VCaP (cell line): ENCODE measurements at regions not wholly inside any gene's neighbourhood (a gene's known extent, or its start where the extent isn't known, plus 50 kb on each side); places are given as distances from the start of the nearest gene placed in this dataset.

Source experiments
- H3K27ac ChIP-seq: fragments of 450-650 bp; 2 replicates; pipeline ENCODE4 v1.5.1; 2017
- TF ChIP-seq, protein P1 (sequence below): fragments of 450-650 bp; conservative IDR thresholded peaks from 2 replicates; pipeline ENCODE4 v1.5.1; 2017; ENCODE audit warnings: mild to moderate bottlenecking, moderate library complexity

DNA sequence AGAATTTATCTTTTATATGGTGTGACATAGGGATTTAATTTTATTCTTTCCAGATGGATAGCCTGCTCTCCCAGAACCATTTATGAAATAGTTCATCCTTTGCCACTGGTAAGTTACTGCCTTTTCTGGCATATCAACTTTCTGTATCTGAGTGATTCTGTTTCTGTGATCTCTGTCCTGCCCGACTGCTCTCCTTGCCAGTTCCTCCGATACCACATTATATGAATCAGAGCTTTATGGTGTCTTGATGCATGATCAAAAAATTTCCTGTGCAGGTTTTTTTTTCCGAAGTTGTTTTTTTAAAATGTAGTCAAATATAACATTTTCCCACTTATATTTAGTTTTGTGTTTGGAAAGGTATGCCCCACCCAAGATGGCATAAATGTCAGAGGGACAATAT lies 242.5 kb downstream of the CYP26B1 start:
- TF ChIP-seq, protein P1, sequence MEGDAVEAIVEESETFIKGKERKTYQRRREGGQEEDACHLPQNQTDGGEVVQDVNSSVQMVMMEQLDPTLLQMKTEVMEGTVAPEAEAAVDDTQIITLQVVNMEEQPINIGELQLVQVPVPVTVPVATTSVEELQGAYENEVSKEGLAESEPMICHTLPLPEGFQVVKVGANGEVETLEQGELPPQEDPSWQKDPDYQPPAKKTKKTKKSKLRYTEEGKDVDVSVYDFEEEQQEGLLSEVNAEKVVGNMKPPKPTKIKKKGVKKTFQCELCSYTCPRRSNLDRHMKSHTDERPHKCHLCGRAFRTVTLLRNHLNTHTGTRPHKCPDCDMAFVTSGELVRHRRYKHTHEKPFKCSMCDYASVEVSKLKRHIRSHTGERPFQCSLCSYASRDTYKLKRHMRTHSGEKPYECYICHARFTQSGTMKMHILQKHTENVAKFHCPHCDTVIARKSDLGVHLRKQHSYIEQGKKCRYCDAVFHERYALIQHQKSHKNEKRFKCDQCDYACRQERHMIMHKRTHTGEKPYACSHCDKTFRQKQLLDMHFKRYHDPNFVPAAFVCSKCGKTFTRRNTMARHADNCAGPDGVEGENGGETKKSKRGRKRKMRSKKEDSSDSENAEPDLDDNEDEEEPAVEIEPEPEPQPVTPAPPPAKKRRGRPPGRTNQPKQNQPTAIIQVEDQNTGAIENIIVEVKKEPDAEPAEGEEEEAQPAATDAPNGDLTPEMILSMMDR = no peak
- no peak overlapping the region for H3K27ac ChIP-seq

DNA sequence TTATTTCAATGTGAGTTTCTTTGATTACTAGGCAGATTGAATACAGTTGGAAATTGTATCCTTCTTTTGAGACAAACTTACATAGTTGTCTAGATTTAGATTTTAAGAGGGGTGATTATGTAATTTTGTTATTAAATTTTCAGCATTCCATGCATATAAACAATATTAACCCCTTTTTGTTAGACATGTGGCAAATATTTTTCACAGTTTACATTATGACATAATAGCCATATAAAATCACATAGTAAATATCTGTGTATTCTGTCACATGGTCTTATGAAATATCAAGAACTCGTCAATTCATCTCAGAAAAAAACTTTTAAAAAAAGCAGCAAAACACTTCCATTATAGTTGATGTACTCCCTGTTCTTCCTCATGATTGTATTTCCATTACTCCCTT lies 243.8 kb downstream of the CYP26B1 start:
- TF ChIP-seq, protein P1 = no peak
- H3K27ac ChIP-seq = no peak overlapping the region

DNA sequence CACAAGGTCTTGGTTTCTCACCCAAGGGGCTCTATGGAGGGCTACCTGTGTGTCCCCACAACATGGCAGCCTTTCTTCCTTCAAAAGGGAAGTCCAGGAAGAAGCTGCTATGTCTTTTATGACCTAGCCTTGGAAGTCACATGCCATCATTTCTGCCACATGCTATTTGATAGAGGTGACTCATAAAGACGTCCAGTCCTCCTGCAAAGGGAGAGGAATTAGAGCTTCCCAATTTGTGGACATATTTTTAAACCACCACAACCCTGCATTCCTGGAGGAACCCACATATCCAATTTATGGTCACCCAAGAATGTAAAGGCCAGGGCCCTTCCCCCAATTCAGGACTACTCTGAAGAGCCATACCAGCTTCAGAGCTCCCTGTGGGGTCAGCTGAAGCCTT lies 246.2 kb downstream of the CYP26B1 start:
- TF ChIP-seq, protein P1 = no peak
- H3K27ac ChIP-seq = no peak overlapping the region

DNA sequence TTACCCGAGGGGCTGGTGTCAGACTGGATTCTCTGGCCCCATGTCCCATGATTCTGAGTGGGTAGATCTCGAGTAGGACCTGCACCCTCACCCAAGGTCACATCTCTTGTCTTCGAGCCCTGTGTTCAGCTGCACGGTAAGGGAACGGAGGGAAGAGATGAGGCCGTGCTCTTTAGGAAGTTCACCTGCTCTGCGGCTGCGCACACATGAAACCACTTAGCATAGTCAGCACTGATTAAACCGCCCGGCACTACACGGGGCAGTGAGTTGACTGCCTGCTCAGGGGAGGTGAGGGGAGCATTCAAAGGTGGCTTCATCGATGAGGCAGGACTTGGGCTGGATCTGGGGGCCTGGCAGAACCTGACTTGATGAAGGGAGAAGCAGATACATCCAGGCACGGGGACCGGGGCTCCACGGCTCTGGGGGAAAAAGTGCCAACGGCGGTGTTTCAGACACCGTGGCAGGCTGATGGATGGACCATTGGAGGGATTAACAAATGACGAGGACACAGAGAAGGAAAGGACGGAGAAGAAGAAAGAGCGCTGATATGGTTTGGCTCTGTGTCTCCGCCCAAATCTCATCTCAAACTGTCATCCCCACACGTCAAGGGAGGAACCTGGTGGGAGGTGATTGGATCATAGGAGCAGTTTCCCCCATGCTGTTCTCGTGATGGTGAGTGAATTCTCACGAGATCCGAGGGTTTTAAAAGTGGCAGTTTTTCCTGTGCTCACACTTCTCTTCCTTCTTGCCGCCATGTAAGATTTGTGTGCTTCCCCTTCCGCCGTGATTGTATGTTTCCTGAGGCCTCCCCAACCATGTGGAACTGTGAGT lies 248.6 kb downstream of the CYP26B1 start:
- TF ChIP-seq, protein P1 = no peak

DNA sequence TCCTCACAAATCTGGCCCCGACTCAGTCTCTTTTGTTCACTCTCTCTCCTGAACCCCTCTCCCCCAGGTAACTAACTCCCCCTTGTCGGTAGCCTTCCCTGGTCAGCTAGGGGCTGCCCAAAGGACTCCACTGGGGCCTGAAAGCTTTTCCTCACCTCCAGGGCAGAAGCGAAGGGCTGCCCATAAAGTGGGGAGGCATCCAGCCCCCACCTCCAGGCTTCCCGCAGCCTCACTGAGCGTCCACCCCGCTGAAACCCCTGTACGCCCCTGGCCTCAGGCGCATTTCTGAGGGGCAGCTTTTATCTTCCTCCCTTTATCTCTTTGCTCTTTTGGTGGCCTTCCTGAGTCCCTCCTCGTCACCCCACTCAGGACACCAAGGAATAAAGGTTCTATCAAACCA lies 249.3 kb downstream of the CYP26B1 start:
- H3K27ac ChIP-seq = no peak overlapping the region
- TF ChIP-seq, protein P1 = no peak

More for the DNA sequence above, 248.6 kb downstream of the CYP26B1 start:
- H3K27ac ChIP-seq = no peak overlapping the region

DNA sequence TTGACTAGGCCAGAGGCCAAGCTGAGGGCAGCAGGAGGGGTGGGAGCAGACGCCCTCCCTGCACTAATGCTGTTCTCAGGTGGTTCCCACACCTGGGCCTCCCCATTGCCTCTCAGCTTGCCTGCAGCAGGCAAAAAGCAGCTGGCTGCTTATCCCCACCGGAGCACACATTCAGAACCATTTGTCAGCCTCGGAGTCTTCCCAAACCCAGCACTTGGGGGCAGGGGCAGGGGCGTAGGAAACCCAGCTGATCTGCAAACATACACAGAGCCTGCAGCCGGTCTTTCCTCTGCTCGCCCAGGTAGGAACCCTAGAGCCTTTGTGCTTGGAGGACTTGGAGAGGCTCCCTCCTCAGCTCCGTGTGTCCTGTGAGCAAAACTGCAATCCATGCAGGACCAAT lies 249.8 kb downstream of the CYP26B1 start:
- TF ChIP-seq, protein P1 = no peak
- no peak overlapping the region for H3K27ac ChIP-seq

DNA sequence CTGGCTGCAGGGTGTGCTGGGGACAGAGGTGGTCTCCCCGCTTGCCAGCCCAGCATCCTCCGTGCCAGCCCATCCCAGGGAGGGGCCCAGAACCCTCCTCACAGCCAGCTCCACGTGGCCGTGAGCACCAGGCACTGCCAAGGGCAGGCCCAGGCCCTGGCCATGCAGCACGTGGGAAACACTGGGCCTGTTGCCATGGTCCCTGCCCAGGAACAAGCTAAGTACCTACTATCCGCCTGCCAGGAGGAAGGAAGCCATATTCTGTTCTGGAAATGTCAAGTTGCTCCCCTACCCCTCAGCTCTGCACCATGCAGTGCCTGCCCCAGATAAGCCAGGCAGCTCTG lies 250.6 kb downstream of the CYP26B1 start:
- TF ChIP-seq, protein P1 = no peak
- H3K27ac ChIP-seq = no peak overlapping the region
